ENCODE measurements at regions not wholly inside any gene's neighbourhood (a gene's known extent, or its start where the extent isn't known, plus 50 kb on each side); places are given as distances from the start of the nearest gene placed in this dataset.
"Not testable (repeated sequence)": the region's sequence is repeated elsewhere in the genome, so short reads cannot be mapped to it uniquely, and the experiment has no call there.

DNA sequence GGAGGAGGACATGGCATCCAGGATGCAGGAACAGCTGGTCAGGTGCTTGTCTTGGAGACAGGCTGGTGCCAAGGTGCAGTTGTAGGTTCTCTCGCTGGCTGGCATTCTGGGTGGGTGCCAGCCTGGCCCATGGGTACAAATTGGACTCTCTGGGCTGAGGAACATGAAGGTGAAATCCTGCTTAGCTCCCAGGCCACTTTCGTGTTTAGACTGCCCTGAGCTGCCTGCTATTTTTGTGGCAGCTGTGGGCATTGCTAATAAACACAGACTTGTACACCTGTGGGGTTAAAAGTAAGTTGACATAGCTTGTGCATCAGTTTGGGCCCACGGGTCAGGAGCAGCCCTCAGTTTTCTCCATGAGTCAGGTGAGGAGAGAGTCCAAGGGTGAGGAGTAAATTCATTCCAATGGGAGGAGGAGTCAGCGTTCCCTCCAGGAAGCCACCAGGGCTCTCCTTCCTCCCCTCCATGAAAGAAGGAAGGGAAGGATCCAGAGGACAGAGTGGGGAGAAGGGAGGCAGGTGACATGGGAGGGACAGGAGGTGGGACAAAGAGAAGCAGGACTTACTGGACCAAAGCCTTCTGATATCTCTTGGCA is 380.0 kb downstream of the GLRX3 start:
- TF ChIP-seq, protein P1, sequence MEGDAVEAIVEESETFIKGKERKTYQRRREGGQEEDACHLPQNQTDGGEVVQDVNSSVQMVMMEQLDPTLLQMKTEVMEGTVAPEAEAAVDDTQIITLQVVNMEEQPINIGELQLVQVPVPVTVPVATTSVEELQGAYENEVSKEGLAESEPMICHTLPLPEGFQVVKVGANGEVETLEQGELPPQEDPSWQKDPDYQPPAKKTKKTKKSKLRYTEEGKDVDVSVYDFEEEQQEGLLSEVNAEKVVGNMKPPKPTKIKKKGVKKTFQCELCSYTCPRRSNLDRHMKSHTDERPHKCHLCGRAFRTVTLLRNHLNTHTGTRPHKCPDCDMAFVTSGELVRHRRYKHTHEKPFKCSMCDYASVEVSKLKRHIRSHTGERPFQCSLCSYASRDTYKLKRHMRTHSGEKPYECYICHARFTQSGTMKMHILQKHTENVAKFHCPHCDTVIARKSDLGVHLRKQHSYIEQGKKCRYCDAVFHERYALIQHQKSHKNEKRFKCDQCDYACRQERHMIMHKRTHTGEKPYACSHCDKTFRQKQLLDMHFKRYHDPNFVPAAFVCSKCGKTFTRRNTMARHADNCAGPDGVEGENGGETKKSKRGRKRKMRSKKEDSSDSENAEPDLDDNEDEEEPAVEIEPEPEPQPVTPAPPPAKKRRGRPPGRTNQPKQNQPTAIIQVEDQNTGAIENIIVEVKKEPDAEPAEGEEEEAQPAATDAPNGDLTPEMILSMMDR (conservative IDR thresholded peaks at IDR 0.05), result no peak
- TF ChIP-seq ZFX (IDR thresholded peaks at IDR 0.05), result no peak

GRCh38 chr10:130518921-130519320 is 382.7 kb downstream of the GLRX3 start:
- H3K27ac ChIP-seq, result not testable (repeated sequence)

More for the DNA sequence above, 380.0 kb downstream of the GLRX3 start:
- H3K27ac ChIP-seq, result no peak overlapping the region

- H3K27ac ChIP-seq, result no peak overlapping the region
- TF ChIP-seq ZFX (IDR thresholded peaks at IDR 0.05), result no peak
- TF ChIP-seq, protein P1 (conservative IDR thresholded peaks at IDR 0.05), result no peak
Measured at GRCh38 chr10:130519791-130520190, 383.6 kb downstream of the GLRX3 start.

DNA sequence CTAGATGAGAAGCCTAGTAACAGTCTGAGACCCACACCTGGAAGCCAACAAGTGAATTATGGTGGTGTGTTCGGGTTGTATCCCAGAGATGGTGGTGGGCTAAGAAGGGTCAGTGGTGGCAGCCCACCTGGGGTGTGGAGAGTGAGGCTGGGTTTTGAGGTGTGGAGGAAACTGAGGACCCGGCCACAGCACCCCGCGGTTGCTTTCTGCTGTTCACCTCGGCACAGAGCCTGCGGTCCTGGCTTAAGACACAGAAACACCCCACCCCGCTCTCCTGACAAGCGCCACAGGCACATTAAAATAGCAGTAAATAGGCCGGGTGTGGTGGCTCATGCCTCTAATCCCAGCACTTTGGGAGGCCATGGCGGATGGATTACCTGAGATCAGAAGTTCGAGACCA is 395.1 kb downstream of the GLRX3 start:
- TF ChIP-seq, protein P1 (conservative IDR thresholded peaks at IDR 0.05), result no peak
- TF ChIP-seq ZFX (IDR thresholded peaks at IDR 0.05), result no peak
- no peak overlapping the region for H3K27ac ChIP-seq

DNA sequence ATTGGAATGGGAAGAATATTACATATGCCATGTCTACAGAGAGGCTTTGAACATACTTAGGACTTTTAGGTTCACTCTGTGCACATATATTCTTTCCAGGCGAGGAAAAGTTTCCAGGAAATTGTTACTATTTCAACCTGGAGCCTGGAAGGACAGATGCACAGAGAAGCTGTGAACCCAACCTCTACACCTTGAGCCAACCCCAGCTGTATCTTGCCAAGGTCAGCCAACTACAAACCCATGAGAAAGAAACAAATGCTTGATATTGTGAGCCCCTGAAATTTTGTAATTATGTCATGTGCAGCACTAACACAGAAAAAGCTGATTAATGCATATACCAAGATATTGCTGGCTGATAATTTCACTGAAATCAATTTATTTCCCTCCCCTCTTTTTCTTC is 404.9 kb downstream of the GLRX3 start:
- TF ChIP-seq ZFX (IDR thresholded peaks at IDR 0.05), result no peak
- TF ChIP-seq, protein P1 (conservative IDR thresholded peaks at IDR 0.05), result no peak
- no peak overlapping the region for H3K27ac ChIP-seq

- no peak overlapping the region for H3K27ac ChIP-seq
- TF ChIP-seq ZFX (IDR thresholded peaks at IDR 0.05), result no peak
- TF ChIP-seq, protein P1 (conservative IDR thresholded peaks at IDR 0.05), result no peak
Measured at GRCh38 chr10:130542761-130543160, 406.6 kb downstream of the GLRX3 start.

- H3K27ac ChIP-seq, result no peak overlapping the region
- TF ChIP-seq, protein P1 (conservative IDR thresholded peaks at IDR 0.05), result no peak
- TF ChIP-seq ZFX (IDR thresholded peaks at IDR 0.05), result no peak
Measured at GRCh38 chr10:130543794-130544193, 407.6 kb downstream of the GLRX3 start.

- no peak overlapping the region for H3K27ac ChIP-seq
- TF ChIP-seq, protein P1 (conservative IDR thresholded peaks at IDR 0.05), result no peak
- no peak for TF ChIP-seq ZFX (IDR thresholded peaks at IDR 0.05)
Measured at GRCh38 chr10:130545122-130545521, 408.9 kb downstream of the GLRX3 start.
